ENCODE measurements at regions not wholly inside any gene's neighbourhood (a gene's known extent, or its start where the extent isn't known, plus 50 kb on each side); places are given as distances from the start of the nearest gene placed in this dataset.

GRCh38 chr9:26371236-26371635 lies 521.4 kb downstream of the CAAP1 start:
- no peak for FAIRE-seq

DNA sequence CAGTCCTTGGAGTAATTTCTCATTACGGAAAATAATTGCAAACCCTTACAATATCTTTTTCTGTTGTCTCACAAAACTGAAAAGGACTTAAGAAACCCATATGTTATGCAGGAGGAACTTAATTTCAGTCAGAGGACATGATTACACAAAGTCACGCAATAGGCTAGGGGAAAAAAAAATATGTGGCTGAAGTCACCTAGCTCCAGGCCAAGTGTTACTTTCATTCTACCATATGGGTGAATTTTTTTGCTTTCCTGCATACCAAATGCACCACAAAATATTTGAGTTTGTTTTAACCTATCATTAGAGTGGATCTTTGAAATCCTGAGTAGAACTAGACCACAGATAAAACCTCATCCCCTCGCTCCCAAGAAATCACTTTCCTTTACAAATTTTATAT lies 523.5 kb downstream of the CAAP1 start:
- no peak for FAIRE-seq

DNA sequence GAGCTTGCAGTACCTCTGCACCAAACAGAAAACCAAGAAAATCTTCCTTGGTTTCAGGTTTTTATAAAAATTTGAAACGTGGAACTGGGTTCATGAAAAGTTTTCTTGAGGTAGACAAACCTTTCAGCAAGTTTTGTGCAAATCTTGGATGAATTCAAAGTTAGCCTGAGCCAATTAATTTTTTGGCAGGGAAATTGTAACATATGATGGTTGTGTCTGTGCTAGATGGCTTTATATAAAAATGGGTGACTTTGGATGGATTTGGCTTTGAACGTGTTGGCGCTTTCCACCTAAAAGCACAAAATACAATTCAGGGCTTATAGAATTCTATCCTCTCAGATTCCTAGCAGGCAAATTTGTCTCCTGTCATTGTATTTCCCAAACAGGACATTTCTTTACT lies 524.4 kb downstream of the CAAP1 start:
- no peak for FAIRE-seq

- FAIRE-seq, result no peak
These were observed 531.6 kb downstream of the CAAP1 start for GRCh38 chr9:26361010-26361409.

- FAIRE-seq, result no peak
These were observed 533.8 kb downstream of the CAAP1 start for GRCh38 chr9:26358836-26359235.

DNA sequence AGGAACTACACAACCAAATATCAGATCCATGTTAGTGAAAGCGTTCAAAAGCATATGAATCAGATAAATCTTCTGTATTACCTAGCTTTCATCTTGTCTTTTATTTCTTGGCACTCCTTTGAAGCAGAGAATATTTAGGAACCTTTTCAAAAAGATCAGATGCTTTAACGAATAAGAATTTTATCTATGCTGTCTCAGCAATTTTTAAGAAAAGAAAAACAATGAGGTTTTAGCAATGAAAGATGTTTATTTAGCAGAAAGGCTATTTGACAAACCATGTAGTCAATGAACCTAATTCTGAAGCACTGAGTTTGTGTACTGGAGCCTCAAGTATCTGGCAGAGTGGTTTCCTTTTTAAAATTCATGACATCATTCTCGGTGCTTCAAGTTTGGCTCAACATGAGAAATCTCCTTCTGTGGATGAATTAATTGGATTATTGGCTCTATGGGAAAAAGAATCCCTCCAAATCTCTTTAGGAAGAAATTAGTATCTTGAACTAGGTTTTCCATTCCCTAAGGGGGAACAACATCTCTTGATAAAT lies 534.7 kb downstream of the CAAP1 start:
- no peak for FAIRE-seq

GRCh38 chr9:26356491-26356890 lies 536.1 kb downstream of the CAAP1 start:
- no peak for FAIRE-seq

DNA sequence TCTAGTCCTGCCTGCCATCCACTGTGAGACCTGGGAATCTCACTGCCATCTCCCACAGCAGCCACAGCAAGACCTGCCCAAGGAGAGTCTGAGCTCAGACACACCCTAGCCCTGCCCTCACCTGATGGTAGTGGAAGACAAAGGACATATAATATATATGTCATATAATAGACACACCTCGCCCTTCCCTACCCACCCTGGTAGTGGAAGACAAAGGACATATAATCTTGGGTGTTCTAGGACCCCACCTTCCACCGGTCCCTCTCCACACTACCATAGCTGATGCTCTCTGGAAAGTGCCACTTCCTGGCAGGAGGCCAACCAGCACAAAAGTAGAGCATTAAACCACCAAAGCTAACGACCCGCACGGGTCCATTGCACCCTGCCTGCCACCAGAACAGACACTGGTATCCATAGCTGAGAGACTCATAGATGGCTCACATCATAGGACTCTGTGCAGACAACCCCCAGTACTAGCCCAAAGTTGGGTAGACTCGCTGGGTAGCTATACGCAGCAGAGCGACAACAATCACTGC lies 545.6 kb downstream of the CAAP1 start:
- no peak for FAIRE-seq

DNA sequence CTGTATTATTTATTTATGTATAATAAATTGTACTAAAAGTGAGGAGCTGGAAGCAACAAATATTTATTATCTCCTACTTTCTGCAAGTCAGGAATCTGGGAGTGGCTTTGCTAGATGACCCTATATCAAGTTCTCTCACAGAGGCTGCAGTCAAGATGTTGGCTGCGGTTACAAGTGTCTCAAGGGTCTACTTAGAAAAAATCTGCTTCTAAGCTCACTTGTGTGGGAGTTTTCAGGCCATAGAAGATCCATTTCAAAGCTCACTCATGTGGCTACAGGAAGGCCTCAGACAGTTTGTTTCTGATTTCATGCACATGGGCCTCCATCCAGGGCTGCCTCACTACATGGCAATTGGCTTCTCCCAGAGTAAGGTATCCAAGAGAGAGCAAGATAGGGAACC lies 551.1 kb downstream of the CAAP1 start:
- no peak for FAIRE-seq

DNA sequence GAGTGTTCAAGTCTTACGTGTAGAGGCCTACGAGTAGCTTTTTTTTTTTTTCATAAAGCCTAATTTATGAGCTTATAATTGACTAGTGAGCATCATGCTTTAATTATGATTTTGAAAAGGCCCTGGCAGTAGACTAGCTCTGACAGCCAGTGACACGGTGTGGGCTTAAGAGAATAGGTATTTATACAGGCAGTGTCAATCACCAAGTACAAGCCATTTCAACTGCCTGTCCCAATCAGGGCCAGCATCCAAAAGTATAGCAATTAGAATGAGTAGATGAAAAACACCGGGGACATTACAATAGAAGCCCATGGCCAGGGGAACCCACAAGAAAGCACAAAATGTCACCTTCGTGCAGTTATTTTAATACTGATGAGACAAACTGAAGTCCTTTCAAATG lies 552.8 kb downstream of the CAAP1 start:
- no peak for FAIRE-seq

DNA sequence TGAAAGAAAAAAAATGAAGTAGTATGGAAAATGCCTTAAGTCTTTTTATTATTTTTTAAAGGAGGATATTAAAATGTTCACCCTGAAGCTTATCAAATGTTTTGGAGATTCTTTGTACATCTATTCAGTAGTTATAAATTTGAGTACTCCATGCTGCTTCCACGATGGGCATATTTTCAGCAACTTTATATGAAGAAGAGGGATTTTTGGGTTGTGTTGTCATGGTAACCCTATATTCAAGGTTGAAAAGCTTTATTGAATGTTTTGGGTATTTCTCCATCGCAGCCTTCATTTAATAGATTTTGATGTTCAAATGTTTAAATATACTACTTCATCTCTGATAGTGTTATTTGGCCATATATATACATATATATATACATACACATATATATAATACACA lies 557.5 kb downstream of the CAAP1 start:
- FAIRE-seq, result no peak

DNA sequence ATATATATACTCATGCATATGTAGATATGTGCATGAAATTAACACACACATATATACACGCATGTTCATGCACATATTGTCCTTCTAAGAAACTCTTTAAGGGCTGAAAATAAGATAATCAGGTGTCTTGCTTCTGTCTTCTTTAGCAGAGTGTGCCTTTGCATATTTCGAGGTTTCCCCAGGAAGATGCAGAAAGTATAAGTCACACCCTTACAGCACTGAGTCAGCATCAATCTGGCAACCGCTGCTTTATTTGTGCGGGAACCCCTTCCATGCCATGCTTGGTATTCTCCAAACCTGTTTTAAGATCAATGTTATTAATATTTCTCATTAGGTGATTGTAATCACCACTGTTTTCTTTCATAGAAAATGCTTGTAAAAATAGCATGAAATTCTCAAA lies 557.9 kb downstream of the CAAP1 start:
- no peak for FAIRE-seq

DNA sequence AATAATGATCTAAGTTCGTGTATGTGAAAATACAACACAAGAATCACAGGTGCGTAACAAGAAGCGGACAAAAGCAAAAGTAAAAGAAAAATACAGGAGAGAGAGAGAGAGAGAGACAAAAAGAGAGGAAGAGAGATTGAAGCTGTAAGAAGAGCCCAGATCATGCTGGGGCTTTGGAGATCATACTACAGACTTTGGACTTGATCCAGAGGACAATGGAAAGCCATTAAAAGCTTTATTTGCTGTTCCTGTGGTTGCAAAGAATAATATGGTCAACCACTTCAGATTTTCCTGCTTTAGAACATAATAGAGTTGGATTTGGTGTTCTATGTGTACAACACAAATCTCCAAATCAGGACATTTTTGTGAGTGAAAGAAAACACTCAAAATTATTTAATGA lies 561.4 kb downstream of the CAAP1 start:
- FAIRE-seq, result no peak

DNA sequence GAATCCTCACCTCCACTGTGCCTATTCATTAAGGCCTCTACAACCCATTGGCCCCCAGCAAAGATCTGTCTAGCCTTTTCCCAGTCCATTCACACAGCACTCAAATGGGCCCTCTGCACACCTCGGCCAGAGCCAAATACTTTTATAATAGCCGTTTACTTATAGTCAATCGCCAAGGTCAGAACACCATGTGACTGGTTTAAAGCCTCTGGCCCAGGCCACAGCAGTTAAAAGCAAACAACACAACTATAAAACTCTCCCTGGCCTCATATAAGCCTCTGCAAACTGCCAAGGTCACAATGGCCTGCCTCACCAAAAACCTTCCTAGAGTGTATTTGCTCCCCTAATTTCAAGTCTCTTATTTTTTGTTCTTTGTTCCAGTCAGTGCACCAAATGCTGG lies 562.6 kb downstream of the CAAP1 start:
- FAIRE-seq, result no peak

- FAIRE-seq, result no peak
These were observed 566.0 kb downstream of the CAAP1 start for GRCh38 chr9:26326563-26326962.

GRCh38 chr9:26325444-26325829 lies 567.2 kb downstream of the CAAP1 start:
- FAIRE-seq, result no peak

DNA sequence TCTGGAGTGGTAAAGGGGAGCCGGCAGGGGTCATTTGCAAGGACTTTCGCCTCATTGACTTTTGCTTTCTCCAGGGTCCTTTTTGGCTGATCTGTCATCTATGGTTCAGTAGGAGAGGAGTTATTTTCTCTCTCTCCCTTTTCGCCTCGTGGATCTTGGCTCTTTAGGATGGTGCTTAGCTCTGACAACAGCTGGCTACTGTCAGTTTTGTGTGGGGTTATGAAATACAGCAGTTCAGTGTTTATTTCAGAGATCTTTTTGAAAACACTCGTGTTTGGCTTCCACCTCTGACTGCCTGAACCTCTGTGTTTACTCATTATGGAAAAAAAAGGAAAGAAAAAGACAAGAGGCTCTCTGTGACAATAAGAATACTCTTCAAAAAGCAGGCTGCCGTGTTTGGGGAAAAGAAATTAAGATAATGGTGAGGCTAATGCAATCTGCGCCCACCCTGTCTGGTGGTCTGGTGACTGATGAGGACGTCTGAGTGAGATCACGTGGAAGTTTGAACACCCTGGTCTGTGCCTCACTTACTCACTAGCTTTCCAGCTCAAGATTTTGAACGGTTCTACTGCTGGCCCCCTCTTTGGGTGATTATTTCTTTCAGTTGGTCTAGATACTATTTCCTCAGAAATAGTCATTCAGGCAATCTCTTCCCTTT lies 567.7 kb downstream of the CAAP1 start:
- no peak for FAIRE-seq

GRCh38 chr9:26321935-26322334 lies 570.7 kb downstream of the CAAP1 start:
- FAIRE-seq, result no peak

GRCh38 chr9:26319859-26320258 lies 572.7 kb downstream of the CAAP1 start:
- no peak for FAIRE-seq

DNA sequence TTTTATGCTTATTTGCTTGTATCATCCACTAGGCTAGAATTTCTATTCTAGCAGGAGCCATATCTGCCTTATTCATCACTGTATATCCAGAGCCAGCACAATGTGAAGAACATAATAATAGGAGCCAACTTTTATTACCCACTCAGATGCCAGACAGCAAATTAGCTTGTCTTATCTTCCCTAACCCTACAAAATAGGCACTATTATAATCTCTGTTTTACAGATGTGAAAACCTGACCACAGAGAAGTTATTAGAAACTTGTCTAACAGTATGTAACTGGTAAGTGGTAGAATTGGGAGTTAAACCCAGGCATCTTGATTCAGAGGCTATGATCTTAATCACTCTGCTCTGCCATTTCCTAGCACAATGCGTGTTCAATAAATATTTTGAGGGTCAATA lies 579.5 kb downstream of the CAAP1 start:
- FAIRE-seq, result no peak

DNA sequence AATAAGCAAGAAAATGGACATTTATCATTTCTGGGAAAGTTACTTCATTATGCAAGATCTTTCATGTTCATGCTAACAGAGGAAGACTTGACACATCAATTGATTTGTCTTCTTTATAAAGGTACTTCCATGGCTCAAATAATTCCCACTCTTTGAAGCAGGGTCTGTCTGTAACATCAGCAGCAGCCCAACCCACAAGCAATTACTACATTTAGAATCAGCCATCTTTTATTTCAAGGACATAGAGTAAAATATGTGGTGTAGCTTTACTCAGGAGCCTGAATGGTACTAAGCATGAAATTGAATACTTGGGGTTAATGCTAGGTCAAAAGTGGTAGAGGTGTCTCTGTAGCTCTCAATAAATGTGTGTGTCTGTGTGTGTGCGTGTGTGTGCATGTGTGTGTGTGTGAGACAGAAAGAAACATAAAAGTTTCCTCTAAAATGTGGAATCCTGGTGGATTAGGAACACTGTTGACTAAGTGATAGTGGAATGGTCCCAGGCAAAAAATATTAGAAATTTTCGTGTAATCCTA lies 581.1 kb downstream of the CAAP1 start:
- FAIRE-seq, result no peak

DNA sequence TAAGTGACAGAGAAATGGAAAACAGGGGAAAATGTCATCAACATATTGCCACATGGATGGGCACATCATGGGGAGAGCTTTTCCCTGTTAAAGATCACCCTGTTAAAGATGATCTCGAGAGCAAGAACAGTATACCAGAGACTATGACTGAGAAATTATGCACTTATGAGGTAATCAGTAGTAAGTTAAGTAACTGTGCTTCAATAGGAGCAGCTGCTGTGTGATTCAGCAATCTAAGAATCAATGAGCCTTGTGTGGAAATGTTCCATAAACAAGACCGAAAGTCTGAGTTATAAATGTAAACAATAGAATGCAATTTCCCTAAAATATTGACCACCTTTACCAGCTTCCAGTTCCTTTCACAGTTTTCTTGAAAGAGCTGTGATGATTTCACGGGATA lies 582.3 kb downstream of the CAAP1 start:
- no peak for FAIRE-seq

DNA sequence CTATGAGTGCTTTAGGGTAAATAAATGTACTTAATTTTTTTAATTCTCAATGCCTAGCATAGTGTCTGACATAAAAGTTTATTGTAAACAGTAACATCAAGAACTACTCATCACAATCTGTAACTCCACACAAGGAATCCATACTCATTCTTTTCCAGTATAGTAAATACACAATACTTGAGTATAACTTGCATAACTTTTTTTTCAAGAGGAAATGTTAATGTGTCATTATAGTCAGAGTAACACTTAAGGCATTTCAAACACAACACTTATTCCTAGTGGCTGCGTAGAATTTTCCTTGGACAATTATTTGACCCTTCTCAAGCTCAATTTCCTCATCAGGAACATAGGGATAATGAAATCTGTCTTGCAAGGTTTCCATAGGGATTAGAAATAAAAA lies 584.3 kb downstream of the CAAP1 start:
- FAIRE-seq, result no peak

- no peak for FAIRE-seq
These were observed 590.9 kb downstream of the CAAP1 start for GRCh38 chr9:26301659-26302058.

DNA sequence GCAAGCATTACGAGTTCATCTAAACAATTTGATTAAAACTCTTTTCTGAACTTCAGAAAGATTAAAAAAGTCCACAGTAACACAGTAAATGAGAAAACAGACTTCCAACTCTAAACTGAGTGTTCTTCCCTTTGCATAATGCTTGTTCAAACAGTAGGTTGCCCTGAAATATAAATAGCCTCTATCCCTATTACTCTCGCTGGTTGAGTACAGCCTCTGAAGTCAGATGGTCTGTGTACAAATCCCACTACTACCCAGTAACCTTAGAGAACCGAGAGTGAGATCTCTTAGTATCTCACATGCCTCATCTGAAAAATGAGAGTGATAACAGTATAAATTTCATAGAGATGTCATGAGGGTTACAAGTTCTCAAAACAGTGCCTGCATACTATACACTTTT lies 591.6 kb downstream of the CAAP1 start:
- FAIRE-seq, result no peak

All from colon (tissue), 2 donors.